Omental fat pad (tissue), 3 donors: ENCODE measurements at regions not wholly inside any gene's neighbourhood (a gene's known extent, or its start where the extent isn't known, plus 50 kb on each side); places are given as distances from the start of the nearest gene placed in this dataset.

Experiments used
- ATAC-seq: fragments of 150-250 bp; one replicate; pipeline ENCODE4 v1.9.1; 2016; ENCODE audit warnings: mild to moderate bottlenecking, moderate library complexity; ENCODE audit not compliant: low FRiP score
- DNase-seq: peaks from one replicate; pipeline ENCODE4 v3.0.0-alpha.2; 2019; ENCODE audit warnings: low spot score
- CTCF ChIP-seq, 3 donors: fragments of 450-650 bp; IDR thresholded peaks; one replicate each; pipeline ENCODE4 v1.5.1; 2016 to 2017; ENCODE audit warnings: antibody characterized with exemption in 3 of 3, mild to moderate bottlenecking in 3 of 3, moderate library complexity in 2 of 3

- ATAC-seq (no peak), DNase-seq (no peak)
- TF ChIP-seq CTCF (IDR thresholded peaks at IDR 0.05), result no peak
These were observed 467.0 kb downstream of the NSUN3 start for GRCh38 chr3:94529816-94530215.

- DNase-seq, result no peak
- TF ChIP-seq CTCF (IDR thresholded peaks at IDR 0.05), result no peak
- ATAC-seq, result no peak
These were observed 470.1 kb downstream of the NSUN3 start for GRCh38 chr3:94532951-94533350.

GRCh38 chr3:94539937-94540336, 477.1 kb downstream of the NSUN3 start:
- no peak for DNase-seq
- TF ChIP-seq CTCF (IDR thresholded peaks at IDR 0.05), result no peak
- ATAC-seq, result no peak

- ATAC-seq, result no peak
- DNase-seq, result no peak
- no peak for TF ChIP-seq CTCF (IDR thresholded peaks at IDR 0.05)
These were observed 480.3 kb downstream of the NSUN3 start for GRCh38 chr3:94543161-94543560.

GRCh38 chr3:94544131-94544789, 481.4 kb downstream of the NSUN3 start:
- ATAC-seq (no peak), DNase-seq (no peak)
- TF ChIP-seq CTCF (IDR thresholded peaks at IDR 0.05), result no peak

- ATAC-seq, result no peak
- DNase-seq, result no peak
- no peak for TF ChIP-seq CTCF (IDR thresholded peaks at IDR 0.05)
These were observed 485.9 kb downstream of the NSUN3 start for GRCh38 chr3:94548581-94549316.

- ATAC-seq (no peak), DNase-seq (no peak)
- no peak for TF ChIP-seq CTCF (IDR thresholded peaks at IDR 0.05)
These were observed 498.2 kb downstream of the NSUN3 start for GRCh38 chr3:94561094-94561493.
